PFSK-1 (cell line): ENCODE measurements at regions not wholly inside any gene's neighbourhood (a gene's known extent, or its start where the extent isn't known, plus 50 kb on each side); places are given as distances from the start of the nearest gene placed in this dataset.

Source experiments
- FOXP2 ChIP-seq: optimal IDR thresholded peaks from 2 replicates; pipeline ENCODE3; 2011; ENCODE audit warnings: borderline replicate concordance, control low read depth, inconsistent platforms; ENCODE audit not compliant: insufficient read depth; ENCODE audit errors: extremely low read length, extremely low read depth
- POLR2AphosphoS5 ChIP-seq: IDR thresholded peaks from 2 replicates; pipeline ENCODE4 v1.6.1; 2012; ENCODE audit warnings: low read depth, mild to moderate bottlenecking, control low read depth, low read length, moderate library complexity
- SIN3A ChIP-seq: IDR thresholded peaks from 2 replicates; pipeline ENCODE4 v1.6.1; 2012; ENCODE audit warnings: mild to moderate bottlenecking, low read length, moderate library complexity, borderline replicate concordance; ENCODE audit not compliant: insufficient read depth
- TAF1 ChIP-seq: IDR thresholded peaks from 2 replicates; pipeline ENCODE4 v1.6.1; 2012; ENCODE audit warnings: low read length, control low read depth, borderline replicate concordance; ENCODE audit not compliant: insufficient read depth
- TF ChIP-seq, protein P1 (sequence below), 2 experiments: IDR thresholded peaks; 2 replicates each; pipeline versions ENCODE4 v1.6.1 to v1.8.0; 2011 to 2012; ENCODE audit warnings: low read depth in 2 of 2, low read length in 2 of 2, control low read depth in 1 of 2, inconsistent platforms in 1 of 2, mild to moderate bottlenecking in 1 of 2, moderate library complexity in 1 of 2; ENCODE audit not compliant: insufficient read depth in 1 of 2

- no peak for TF ChIP-seq POLR2AphosphoS5
- TF ChIP-seq, protein P1, sequence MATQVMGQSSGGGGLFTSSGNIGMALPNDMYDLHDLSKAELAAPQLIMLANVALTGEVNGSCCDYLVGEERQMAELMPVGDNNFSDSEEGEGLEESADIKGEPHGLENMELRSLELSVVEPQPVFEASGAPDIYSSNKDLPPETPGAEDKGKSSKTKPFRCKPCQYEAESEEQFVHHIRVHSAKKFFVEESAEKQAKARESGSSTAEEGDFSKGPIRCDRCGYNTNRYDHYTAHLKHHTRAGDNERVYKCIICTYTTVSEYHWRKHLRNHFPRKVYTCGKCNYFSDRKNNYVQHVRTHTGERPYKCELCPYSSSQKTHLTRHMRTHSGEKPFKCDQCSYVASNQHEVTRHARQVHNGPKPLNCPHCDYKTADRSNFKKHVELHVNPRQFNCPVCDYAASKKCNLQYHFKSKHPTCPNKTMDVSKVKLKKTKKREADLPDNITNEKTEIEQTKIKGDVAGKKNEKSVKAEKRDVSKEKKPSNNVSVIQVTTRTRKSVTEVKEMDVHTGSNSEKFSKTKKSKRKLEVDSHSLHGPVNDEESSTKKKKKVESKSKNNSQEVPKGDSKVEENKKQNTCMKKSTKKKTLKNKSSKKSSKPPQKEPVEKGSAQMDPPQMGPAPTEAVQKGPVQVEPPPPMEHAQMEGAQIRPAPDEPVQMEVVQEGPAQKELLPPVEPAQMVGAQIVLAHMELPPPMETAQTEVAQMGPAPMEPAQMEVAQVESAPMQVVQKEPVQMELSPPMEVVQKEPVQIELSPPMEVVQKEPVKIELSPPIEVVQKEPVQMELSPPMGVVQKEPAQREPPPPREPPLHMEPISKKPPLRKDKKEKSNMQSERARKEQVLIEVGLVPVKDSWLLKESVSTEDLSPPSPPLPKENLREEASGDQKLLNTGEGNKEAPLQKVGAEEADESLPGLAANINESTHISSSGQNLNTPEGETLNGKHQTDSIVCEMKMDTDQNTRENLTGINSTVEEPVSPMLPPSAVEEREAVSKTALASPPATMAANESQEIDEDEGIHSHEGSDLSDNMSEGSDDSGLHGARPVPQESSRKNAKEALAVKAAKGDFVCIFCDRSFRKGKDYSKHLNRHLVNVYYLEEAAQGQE (IDR thresholded peaks at IDR 0.05; ENCODE audit: insufficient read depth in 1 of 2, low read depth in 2 of 2, low read length in 2 of 2) = no peak
- TF ChIP-seq TAF1 = no peak
Measured at GRCh38 chr2:234193977-234194563, 143.6 kb downstream of the SPP2 start.

DNA sequence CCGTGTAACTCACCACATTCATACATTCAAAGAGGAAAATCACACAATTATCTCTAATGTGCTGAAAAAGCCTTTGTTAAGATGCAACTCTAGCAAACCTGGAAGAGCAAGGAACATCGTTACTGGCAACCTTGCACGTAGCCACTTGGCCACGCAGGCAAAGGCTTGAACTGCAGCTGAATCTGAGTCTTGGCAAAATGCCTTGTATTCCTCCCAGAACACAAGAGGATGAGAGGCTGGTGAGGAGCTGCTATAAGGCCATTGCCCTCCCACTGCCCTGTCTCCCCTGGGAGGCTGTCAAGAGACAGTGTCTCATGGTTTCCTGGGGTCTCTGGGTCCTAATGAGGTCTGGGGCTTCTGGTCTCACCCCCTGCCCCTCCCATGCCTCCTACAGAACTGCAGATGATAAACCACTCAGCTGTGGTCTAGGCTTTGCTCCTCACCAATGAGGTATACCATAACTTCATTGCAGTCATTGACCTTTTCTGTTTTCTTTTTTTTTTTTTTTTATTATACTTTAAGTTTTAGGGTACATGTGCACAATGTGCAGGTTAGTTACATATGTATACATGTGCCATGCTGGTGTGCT lies 141.4 kb downstream of the SPP2 start:
- TF ChIP-seq FOXP2 (no peak), TAF1 (no peak), SIN3A (no peak), POLR2AphosphoS5 (no peak)
- TF ChIP-seq, protein P1 (IDR thresholded peaks at IDR 0.05; ENCODE audit: insufficient read depth in 1 of 2, low read depth in 2 of 2, low read length in 2 of 2) = no peak

DNA sequence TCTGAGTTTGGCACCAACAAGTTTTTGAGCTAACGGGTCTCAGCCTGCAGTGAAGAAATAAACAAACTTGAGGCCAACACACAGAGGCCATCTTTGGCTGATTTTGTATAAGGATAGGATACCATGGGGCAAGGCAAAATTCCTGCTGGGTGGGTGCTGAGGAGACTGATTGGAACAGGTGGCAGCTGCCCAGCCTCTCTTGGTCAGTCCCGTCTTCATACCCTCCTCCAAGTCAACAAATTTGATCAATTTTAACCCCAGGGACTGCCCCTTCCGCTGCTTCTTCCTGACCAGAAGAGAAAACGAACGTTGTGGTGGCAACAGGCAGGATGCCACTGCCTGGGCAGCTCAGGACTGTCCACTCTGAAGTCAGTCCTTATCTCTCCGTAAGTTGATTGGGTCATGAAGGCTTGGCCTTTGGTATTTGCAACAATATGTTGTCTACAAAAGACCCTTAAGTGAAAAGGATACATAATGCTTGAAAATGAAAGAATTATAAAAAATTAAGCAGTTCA lies 139.3 kb downstream of the SPP2 start:
- TF ChIP-seq POLR2AphosphoS5 (no peak), FOXP2 (no peak), SIN3A (no peak), TAF1 (no peak)
- TF ChIP-seq, protein P1 (IDR thresholded peaks at IDR 0.05; ENCODE audit: insufficient read depth in 1 of 2, low read depth in 2 of 2, low read length in 2 of 2) = no peak

DNA sequence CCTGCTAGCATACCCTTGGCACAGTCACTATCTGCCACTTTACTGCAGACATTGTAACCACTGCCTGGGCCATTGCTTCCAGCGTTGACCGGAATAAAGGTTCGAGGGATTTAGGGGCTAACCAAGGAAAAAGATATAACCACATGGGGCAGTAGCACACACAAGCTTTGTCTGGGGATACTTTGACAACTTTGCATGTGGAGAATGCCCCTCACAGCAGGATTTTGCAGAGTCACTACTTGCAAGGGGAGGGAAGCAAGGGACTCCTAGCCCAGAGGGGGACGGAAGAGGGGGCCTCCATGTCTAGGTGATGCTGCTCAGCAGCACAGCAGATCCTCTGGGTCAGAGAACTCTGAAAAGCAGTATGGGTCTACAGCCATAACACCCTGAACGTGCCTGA lies 138.7 kb downstream of the SPP2 start:
- TF ChIP-seq, protein P1 (IDR thresholded peaks at IDR 0.05; ENCODE audit: insufficient read depth in 1 of 2, low read depth in 2 of 2, low read length in 2 of 2) = no peak
- no peak for TF ChIP-seq POLR2AphosphoS5
- TF ChIP-seq TAF1 = no peak
- TF ChIP-seq SIN3A = no peak
- TF ChIP-seq FOXP2 = no peak
